ENCODE measurements at regions not wholly inside any gene's neighbourhood (a gene's known extent, or its start where the extent isn't known, plus 50 kb on each side); places are given as distances from the start of the nearest gene placed in this dataset.

DNA sequence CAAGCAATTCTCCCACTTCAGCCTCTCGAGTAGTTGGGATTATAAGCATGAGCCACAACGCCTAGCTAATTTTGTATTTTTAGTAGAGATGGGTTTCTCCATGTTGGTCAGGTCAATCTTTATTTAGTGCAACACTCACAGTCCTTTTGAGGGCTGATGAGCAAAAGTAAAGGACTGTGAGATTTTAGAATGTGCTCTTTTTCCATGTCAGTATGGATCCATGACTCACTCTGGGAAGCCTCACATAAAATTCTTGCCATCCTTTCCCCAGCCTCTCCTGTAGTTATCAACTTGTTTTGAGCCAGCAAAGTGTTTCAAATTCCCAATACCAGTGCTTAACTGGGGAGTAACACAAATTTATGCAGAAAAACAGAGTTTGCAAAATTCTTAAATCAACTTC lies 135.8 kb upstream of the CXCL12 start:
- TF ChIP-seq EZH2phosphoT487 (IDR thresholded peaks at IDR 0.05; ENCODE audit: borderline replicate concordance), result no peak
- TF ChIP-seq CTCF (IDR thresholded peaks at IDR 0.05 in 2 of 3, conservative IDR thresholded peaks at IDR 0.05 in 1 of 3; ENCODE audit: borderline replicate concordance in 1 of 3, insufficient read depth in 1 of 3, low read depth in 2 of 3, low read length in 2 of 3), result no peak
- TF ChIP-seq MAX (IDR thresholded peaks at IDR 0.05), result no peak
- no peak for TF ChIP-seq ZNF274 (IDR thresholded peaks at IDR 0.05; ENCODE audit: low read depth, low read length)
- TF ChIP-seq POLR2AphosphoS5 (IDR thresholded peaks at IDR 0.05; ENCODE audit: low read depth, low read length), result no peak
- TF ChIP-seq POLR2A (IDR thresholded peaks at IDR 0.05; ENCODE audit: borderline replicate concordance, extremely low read depth, insufficient read depth, insufficient read length), result no peak
- no peak for TF ChIP-seq YY1 (IDR thresholded peaks at IDR 0.05; ENCODE audit: extremely low read depth, insufficient replicate concordance, low read depth, low read length)
- no peak for TF ChIP-seq RAD21 (IDR thresholded peaks at IDR 0.05; ENCODE audit: low read depth)

Data from HCT116 (cell line).